ENCODE measurements at regions not wholly inside any gene's neighbourhood (a gene's known extent, or its start where the extent isn't known, plus 50 kb on each side); places are given as distances from the start of the nearest gene placed in this dataset.

DNA sequence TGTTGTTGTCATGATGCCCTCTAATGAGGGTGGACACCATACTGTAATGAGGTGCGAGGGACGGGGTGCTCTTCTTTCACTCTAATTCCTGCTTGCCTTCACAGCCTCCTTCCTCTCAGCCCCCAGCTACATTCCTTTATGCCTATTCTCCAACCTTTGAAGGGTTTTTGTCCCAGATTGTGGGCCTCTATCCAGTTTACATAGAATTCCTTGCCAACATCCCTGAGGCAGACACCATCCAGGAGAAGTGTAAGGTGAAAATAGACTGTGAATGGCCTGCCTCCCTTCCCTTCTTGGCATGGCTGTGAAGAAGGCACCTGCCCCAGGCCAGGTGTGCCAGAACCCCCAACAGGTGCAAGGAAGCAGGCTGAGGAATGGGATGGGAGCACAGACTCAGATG, 122.3 kb downstream of the CHST1 start (continued):
- TF ChIP-seq EZH2phosphoT487 (IDR thresholded peaks at IDR 0.05; ENCODE audit: unreplicated experiment) (no peak), CREB1 (CRISPR knock-in tag; IDR thresholded peaks at IDR 0.05; ENCODE audit: low read depth) (no peak), ZNF331 (CRISPR knock-in tag; IDR thresholded peaks at IDR 0.05; ENCODE audit: low read depth) (no peak), ZNF114 (CRISPR knock-in tag; IDR thresholded peaks at IDR 0.05) (no peak)
- TF ChIP-seq, protein P1, sequence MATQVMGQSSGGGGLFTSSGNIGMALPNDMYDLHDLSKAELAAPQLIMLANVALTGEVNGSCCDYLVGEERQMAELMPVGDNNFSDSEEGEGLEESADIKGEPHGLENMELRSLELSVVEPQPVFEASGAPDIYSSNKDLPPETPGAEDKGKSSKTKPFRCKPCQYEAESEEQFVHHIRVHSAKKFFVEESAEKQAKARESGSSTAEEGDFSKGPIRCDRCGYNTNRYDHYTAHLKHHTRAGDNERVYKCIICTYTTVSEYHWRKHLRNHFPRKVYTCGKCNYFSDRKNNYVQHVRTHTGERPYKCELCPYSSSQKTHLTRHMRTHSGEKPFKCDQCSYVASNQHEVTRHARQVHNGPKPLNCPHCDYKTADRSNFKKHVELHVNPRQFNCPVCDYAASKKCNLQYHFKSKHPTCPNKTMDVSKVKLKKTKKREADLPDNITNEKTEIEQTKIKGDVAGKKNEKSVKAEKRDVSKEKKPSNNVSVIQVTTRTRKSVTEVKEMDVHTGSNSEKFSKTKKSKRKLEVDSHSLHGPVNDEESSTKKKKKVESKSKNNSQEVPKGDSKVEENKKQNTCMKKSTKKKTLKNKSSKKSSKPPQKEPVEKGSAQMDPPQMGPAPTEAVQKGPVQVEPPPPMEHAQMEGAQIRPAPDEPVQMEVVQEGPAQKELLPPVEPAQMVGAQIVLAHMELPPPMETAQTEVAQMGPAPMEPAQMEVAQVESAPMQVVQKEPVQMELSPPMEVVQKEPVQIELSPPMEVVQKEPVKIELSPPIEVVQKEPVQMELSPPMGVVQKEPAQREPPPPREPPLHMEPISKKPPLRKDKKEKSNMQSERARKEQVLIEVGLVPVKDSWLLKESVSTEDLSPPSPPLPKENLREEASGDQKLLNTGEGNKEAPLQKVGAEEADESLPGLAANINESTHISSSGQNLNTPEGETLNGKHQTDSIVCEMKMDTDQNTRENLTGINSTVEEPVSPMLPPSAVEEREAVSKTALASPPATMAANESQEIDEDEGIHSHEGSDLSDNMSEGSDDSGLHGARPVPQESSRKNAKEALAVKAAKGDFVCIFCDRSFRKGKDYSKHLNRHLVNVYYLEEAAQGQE (IDR thresholded peaks at IDR 0.05; ENCODE audit: unreplicated experiment), result no peak

DNA sequence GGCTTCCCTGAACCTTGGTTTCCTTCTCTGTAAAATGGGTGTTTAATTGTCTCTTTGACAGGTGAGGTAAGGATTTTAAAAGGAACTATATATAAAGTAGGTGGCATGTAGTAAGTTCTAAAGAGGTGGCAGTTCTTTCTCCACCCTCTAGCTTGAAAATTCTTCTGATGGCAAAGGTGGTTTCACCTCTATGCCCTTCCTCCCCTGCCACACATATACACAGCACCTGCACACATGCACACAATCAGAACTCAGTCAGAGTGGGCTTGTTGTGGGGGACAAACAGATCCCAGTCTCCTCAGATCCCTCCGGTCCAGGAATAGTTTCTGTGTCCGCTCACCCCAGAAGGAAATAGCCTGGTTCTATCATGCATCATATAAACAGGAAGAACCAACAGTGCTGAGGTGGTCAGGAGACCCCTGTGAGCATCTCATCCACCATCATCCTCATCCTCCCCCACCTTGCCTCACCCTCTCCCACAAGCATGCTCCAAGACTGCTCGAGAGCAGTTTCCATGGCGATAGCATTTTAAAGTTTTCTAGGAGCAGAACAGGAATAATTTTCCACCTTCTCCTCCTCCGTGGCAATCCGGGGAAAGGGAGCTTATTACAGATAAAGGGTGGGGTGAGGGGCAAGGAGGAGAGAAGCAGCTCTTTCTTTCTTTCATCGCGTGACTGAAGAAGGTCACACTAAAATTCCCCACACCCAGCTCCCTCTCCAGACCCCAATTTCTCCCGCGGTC, 123.6 kb downstream of the CHST1 start:
- H3K36me3 ChIP-seq (ENCODE audit: insufficient read depth), result no peaks in the 10 kb centered on the region
- no peak overlapping the region for H3K4me2 ChIP-seq
- H3K27ac ChIP-seq (ENCODE audit: low read depth), result no peak overlapping the region
- no peaks in the 10 kb centered on the region for H3K36me3 Mint-ChIP-seq (ENCODE audit: low read depth)
- no peak overlapping the region for H3K4me3 Mint-ChIP-seq
- H3K27me3 ChIP-seq (ENCODE audit: insufficient read depth), result no peaks in the 10 kb centered on the region
- H3K79me2 ChIP-seq (replicated peaks; ENCODE audit: insufficient read depth), result no peaks in the 10 kb centered on the region
- ATAC-seq (no peak), DNase-seq (ENCODE audit: low spot score) (no peak)
- H4K20me1 ChIP-seq (replicated peaks; ENCODE audit: insufficient read depth), result no peaks in the 10 kb centered on the region
- H3K4me1 Mint-ChIP-seq, result no peaks in the 10 kb centered on the region
- H3F3A ChIP-seq (replicated peaks; ENCODE audit: low read depth), result no peaks in the 10 kb centered on the region
- no peak overlapping the region; the same call in 1 of the 2 replicates for H3K27ac Mint-ChIP-seq
- no peak overlapping the region for H3K4me3 ChIP-seq
- peaks cover 1% of the 10 kb centered on the region for H3K27me3 Mint-ChIP-seq (ENCODE audit: insufficient read depth, low read depth, poor library complexity)
- no peaks in the 10 kb centered on the region for H3K9me3 Mint-ChIP-seq
- no peaks in the 10 kb centered on the region for H3K9me2 ChIP-seq (ENCODE audit: insufficient read depth)
- H3K4me1 ChIP-seq (ENCODE audit: insufficient read depth), result no peaks in the 10 kb centered on the region
- H2AFZ ChIP-seq, result no peak overlapping the region
- TF ChIP-seq, protein P2, sequence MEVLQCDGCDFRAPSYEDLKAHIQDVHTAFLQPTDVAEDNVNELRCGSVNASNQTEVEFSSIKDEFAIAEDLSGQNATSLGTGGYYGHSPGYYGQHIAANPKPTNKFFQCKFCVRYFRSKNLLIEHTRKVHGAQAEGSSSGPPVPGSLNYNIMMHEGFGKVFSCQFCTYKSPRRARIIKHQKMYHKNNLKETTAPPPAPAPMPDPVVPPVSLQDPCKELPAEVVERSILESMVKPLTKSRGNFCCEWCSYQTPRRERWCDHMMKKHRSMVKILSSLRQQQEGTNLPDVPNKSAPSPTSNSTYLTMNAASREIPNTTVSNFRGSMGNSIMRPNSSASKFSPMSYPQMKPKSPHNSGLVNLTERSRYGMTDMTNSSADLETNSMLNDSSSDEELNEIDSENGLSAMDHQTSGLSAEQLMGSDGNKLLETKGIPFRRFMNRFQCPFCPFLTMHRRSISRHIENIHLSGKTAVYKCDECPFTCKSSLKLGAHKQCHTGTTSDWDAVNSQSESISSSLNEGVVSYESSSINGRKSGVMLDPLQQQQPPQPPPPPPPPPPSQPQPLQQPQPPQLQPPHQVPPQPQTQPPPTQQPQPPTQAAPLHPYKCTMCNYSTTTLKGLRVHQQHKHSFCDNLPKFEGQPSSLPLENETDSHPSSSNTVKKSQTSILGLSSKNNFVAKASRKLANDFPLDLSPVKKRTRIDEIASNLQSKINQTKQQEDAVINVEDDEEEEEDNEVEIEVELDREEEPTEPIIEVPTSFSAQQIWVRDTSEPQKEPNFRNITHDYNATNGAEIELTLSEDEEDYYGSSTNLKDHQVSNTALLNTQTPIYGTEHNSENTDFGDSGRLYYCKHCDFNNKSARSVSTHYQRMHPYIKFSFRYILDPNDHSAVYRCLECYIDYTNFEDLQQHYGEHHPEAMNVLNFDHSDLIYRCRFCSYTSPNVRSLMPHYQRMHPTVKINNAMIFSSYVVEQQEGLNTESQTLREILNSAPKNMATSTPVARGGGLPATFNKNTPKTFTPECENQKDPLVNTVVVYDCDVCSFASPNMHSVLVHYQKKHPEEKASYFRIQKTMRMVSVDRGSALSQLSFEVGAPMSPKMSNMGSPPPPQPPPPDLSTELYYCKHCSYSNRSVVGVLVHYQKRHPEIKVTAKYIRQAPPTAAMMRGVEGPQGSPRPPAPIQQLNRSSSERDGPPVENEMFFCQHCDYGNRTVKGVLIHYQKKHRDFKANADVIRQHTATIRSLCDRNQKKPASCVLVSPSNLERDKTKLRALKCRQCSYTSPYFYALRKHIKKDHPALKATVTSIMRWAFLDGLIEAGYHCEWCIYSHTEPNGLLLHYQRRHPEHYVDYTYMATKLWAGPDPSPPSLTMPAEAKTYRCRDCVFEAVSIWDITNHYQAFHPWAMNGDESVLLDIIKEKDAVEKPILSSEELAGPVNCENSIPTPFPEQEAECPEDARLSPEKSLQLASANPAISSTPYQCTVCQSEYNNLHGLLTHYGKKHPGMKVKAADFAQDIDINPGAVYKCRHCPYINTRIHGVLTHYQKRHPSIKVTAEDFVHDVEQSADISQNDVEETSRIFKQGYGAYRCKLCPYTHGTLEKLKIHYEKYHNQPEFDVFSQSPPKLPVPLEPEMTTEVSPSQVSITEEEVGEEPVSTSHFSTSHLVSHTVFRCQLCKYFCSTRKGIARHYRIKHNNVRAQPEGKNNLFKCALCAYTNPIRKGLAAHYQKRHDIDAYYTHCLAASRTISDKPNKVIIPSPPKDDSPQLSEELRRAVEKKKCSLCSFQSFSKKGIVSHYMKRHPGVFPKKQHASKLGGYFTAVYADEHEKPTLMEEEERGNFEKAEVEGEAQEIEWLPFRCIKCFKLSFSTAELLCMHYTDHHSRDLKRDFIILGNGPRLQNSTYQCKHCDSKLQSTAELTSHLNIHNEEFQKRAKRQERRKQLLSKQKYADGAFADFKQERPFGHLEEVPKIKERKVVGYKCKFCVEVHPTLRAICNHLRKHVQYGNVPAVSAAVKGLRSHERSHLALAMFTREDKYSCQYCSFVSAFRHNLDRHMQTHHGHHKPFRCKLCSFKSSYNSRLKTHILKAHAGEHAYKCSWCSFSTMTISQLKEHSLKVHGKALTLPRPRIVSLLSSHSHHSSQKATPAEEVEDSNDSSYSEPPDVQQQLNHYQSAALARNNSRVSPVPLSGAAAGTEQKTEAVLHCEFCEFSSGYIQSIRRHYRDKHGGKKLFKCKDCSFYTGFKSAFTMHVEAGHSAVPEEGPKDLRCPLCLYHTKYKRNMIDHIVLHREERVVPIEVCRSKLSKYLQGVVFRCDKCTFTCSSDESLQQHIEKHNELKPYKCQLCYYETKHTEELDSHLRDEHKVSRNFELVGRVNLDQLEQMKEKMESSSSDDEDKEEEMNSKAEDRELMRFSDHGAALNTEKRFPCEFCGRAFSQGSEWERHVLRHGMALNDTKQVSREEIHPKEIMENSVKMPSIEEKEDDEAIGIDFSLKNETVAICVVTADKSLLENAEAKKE (CRISPR knock-in tag; IDR thresholded peaks at IDR 0.05), result no peak
- TF ChIP-seq NANOG (IDR thresholded peaks at IDR 0.05; ENCODE audit: borderline replicate concordance) (no peak), EZH2 (IDR thresholded peaks at IDR 0.05; ENCODE audit: low read depth, unreplicated experiment) (no peak), ZNF114 (CRISPR knock-in tag; IDR thresholded peaks at IDR 0.05) (no peak), ZNF331 (CRISPR knock-in tag; IDR thresholded peaks at IDR 0.05; ENCODE audit: low read depth) (no peak), EZH2phosphoT487 (IDR thresholded peaks at IDR 0.05; ENCODE audit: unreplicated experiment) (no peak), JUNB (IDR thresholded peaks at IDR 0.05; ENCODE audit: unreplicated experiment) (no peak), STAT1 (IDR thresholded peaks at IDR 0.05; ENCODE audit: unreplicated experiment) (no peak)
- TF ChIP-seq, protein P3, sequence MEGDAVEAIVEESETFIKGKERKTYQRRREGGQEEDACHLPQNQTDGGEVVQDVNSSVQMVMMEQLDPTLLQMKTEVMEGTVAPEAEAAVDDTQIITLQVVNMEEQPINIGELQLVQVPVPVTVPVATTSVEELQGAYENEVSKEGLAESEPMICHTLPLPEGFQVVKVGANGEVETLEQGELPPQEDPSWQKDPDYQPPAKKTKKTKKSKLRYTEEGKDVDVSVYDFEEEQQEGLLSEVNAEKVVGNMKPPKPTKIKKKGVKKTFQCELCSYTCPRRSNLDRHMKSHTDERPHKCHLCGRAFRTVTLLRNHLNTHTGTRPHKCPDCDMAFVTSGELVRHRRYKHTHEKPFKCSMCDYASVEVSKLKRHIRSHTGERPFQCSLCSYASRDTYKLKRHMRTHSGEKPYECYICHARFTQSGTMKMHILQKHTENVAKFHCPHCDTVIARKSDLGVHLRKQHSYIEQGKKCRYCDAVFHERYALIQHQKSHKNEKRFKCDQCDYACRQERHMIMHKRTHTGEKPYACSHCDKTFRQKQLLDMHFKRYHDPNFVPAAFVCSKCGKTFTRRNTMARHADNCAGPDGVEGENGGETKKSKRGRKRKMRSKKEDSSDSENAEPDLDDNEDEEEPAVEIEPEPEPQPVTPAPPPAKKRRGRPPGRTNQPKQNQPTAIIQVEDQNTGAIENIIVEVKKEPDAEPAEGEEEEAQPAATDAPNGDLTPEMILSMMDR (conservative IDR thresholded peaks at IDR 0.05; ENCODE audit: low read depth in 2 of 2), result no peak
- TF ChIP-seq, protein P4, sequence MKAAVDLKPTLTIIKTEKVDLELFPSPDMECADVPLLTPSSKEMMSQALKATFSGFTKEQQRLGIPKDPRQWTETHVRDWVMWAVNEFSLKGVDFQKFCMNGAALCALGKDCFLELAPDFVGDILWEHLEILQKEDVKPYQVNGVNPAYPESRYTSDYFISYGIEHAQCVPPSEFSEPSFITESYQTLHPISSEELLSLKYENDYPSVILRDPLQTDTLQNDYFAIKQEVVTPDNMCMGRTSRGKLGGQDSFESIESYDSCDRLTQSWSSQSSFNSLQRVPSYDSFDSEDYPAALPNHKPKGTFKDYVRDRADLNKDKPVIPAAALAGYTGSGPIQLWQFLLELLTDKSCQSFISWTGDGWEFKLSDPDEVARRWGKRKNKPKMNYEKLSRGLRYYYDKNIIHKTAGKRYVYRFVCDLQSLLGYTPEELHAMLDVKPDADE (IDR thresholded peaks at IDR 0.05), result no peak

Data from GM23338 (cell line).